HFF-Myc (cell line): ENCODE measurements at regions not wholly inside any gene's neighbourhood (a gene's known extent, or its start where the extent isn't known, plus 50 kb on each side); places are given as distances from the start of the nearest gene placed in this dataset.

Experiments used
- DNase-seq: peaks from one replicate; pipeline ENCODE4 v3.0.0-alpha.2; 2011; ENCODE audit warnings: low read depth; ENCODE audit errors: extremely low read depth
- H3K4me3 ChIP-seq: replicated peaks from 2 replicates; pipeline ENCODE4 v1.5.1; 2011; ENCODE audit warnings: low read depth, mild to moderate bottlenecking, control low read depth, low read length
- TF ChIP-seq, protein P1 (sequence below): IDR thresholded peaks from 2 replicates; pipeline ENCODE4 v1.5.1; 2012; ENCODE audit warnings: mild to moderate bottlenecking, low read depth, low read length, control low read depth; ENCODE audit errors: missing control alignments

DNA sequence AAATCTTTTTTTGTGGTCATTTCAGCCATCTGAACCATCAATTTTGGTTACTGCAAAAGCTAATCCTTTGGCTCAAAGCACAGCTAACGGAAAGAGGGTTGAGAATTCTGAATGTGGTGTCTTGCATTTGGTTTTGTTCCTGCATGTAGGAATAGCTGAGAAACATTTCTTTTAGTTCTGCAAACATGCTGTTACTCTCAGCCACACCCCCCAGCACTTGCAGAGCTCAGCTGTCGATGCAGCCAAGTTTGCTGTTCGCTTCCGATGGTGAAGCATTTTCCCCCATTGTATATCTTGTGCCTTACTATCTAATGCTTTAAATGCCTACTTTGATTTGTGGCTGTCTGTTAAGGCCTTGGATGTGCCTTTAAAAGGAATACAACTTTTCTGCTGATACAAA lies 294.9 kb upstream of the FANCL start:
- no peak overlapping the region for H3K4me3 ChIP-seq
- TF ChIP-seq, protein P1, sequence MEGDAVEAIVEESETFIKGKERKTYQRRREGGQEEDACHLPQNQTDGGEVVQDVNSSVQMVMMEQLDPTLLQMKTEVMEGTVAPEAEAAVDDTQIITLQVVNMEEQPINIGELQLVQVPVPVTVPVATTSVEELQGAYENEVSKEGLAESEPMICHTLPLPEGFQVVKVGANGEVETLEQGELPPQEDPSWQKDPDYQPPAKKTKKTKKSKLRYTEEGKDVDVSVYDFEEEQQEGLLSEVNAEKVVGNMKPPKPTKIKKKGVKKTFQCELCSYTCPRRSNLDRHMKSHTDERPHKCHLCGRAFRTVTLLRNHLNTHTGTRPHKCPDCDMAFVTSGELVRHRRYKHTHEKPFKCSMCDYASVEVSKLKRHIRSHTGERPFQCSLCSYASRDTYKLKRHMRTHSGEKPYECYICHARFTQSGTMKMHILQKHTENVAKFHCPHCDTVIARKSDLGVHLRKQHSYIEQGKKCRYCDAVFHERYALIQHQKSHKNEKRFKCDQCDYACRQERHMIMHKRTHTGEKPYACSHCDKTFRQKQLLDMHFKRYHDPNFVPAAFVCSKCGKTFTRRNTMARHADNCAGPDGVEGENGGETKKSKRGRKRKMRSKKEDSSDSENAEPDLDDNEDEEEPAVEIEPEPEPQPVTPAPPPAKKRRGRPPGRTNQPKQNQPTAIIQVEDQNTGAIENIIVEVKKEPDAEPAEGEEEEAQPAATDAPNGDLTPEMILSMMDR: no peak
- no peak for DNase-seq

DNA sequence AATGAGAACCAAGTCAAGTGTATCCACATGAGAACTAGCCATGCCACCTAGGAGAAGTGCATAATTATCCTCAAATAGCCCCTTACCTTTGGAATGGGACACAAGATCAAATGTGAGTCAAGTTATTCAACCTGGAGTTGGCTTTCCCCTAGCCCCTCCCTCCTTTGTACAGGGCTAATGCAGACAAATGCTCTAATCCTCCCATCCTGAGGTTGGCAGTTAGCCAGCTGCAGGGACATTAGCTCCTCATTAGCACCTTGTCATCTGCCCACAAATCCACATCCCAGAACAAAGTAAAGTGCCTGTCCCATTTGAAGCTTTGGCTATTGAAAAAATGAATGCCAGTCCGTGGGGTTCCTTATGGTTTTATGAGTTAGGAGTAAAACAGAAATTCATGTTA lies 294.1 kb upstream of the FANCL start:
- TF ChIP-seq, protein P1: no peak
- no peak for DNase-seq
- no peak overlapping the region for H3K4me3 ChIP-seq

DNA sequence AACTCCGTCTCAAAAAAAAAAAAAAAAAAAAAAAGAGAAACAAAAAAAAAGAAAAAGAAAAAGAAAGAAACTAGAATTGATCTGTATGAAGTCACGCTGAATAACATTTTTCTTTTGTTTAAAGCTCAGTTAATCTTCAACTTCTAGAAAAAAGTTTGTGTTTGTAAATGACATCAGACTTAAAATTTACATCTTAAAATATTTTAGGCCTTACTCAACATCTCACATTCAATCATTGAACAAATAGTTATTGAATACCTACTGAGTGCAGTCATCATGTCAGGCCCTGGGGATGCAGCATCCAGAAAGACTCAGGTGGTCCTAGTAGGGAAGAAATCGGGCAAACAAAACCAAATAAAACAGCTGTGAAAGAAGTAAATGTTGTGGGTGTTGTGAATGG lies 292.3 kb upstream of the FANCL start:
- TF ChIP-seq, protein P1: no peak
- no peak overlapping the region for H3K4me3 ChIP-seq
- no peak for DNase-seq

DNA sequence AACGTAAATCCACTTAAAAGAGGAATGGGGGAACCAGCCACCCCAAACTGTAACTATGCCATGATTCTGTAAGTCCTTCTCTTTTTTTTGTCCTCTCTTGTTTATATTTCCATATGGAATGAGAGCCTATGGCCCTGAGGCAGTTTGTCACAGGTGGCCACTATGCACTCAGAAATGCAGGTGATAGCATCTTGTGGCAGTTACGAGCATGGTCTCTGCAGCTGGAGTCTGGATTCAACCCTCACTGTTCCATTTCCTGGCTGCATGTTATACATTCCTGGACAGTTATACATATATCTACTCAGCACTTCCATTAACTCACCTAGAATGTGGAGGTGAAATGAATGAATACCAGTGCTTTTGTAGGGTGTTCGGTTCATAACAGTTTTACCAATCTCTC lies 291.5 kb upstream of the FANCL start:
- TF ChIP-seq, protein P1: no peak
- H3K4me3 ChIP-seq: no peak overlapping the region
- no peak for DNase-seq

DNA sequence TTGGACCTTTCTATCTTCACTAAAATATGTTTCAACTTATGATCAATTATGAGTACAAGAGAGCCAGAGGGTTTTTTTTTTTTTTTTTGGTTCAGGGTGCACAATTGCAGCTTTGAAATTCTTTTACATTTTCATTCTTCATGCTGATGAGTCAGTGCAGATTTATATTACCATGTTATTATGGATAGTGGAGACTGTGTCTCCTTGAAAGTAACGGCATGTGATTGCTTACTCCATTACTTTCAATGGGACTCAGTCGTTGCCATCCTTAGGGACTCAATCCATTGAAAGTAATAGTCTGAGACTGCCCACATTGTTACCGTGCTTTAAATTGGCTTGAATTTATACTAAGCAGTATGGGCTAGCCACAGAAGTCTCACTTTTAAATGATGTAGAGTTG lies 286.5 kb upstream of the FANCL start:
- no peak overlapping the region for H3K4me3 ChIP-seq
- no peak for DNase-seq
- TF ChIP-seq, protein P1: no peak

DNA sequence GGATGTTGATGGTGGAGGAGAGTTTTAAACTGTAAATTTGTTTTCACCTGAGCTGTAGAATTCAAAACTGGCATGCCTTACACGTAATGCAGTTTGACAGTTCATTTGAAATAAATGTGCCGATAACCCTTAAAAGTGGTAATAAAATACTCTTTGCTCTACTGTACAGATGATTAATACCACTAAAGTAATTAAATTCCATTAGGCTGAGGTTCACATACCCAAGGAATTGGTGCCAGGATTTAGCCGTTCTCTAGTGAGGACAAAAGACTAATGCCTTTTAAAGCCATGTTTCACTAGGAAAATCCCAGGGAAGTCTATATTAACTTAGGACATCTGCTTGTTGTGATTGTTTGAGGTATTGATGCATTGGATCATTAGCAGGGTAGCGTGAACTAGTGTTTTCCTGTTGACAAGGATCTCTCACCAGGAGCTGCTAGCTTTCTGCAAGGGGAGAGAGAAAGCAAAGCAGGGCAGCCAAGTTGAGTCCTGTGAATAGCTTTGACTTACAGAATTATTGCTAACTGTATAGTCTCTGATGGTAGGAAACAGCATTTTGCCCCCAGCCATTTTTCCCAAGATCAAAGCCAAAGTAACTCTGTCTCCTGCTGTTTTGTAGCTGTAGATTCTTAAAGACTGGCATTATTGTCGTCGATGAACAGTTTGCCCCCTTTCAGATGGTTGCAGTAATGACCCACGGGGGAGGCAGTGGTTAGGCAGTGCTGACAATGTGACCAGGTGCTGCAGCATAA lies 280.9 kb upstream of the FANCL start:
- TF ChIP-seq, protein P1: no peak
- DNase-seq: no peak
- H3K4me3 ChIP-seq: no peak overlapping the region

DNA sequence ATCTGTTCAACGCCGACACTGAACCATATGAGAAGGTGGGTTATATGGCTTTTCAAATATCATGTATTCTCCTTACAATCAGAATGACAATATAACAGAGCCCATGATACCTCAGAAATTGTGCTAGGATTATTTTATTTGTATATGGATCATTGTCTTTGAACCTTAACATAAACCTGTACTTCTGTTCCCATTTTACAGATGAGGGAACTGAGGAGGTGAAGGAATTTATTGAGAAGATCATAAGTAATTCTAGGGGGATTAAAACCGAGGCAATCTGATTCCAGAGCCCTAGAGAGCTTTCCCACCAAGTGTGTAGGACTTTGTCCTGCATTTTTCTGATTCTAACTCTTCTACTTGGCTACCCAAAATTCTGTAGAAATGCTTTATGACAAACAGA lies 279.8 kb upstream of the FANCL start:
- no peak overlapping the region for H3K4me3 ChIP-seq
- DNase-seq: no peak
- TF ChIP-seq, protein P1: no peak
